CD14-positive monocyte (primary cell): ENCODE measurements at regions not wholly inside any gene's neighbourhood (a gene's known extent, or its start where the extent isn't known, plus 50 kb on each side); places are given as distances from the start of the nearest gene placed in this dataset.

Experiments
- DNase-seq, 3 donors: peaks; one replicate each; pipeline ENCODE4 v3.0.0-alpha.2; 2011 to 2022
- H2AFZ ChIP-seq: 2 replicates; pipeline ENCODE4 v1.6.0; 2012; ENCODE audit warnings: mild to moderate bottlenecking, low read depth, low read length, inconsistent platforms; ENCODE audit not compliant: insufficient read depth, poor library complexity, severe bottlenecking
- H3K27ac ChIP-seq, 2 donors: 1 replicate in 1 of 2; 2 replicates in 1 of 2; pipeline ENCODE4 v1.5.1; 2012 to 2013; ENCODE audit warnings: low read length in 2 of 2, control low read depth in 1 of 2, inconsistent platforms in 1 of 2, low read depth in 1 of 2, mild to moderate bottlenecking in 1 of 2
- H3K27me3 ChIP-seq, 2 donors: one replicate each; pipeline versions ENCODE4 v1.6.0 to v1.6.1; 2011 to 2013; ENCODE audit warnings: low read length in 2 of 2; ENCODE audit not compliant: control insufficient read depth in 2 of 2, insufficient read depth in 2 of 2
- H3K36me3 ChIP-seq, 2 donors: replicated peaks in 1 of 2; 1 replicate in 1 of 2; 2 replicates in 1 of 2; pipeline versions ENCODE4 v1.5.1 to v1.6.1; 2012 to 2013; ENCODE audit warnings: low read length in 2 of 2, control low read depth in 1 of 2, inconsistent platforms in 1 of 2, mild to moderate bottlenecking in 1 of 2; ENCODE audit not compliant: insufficient read depth in 2 of 2, control insufficient read depth in 1 of 2
- H3K4me1 ChIP-seq, 2 donors: 1 replicate in 1 of 2; 2 replicates in 1 of 2; pipeline versions ENCODE4 v1.5.1 to v1.6.1; 2012 to 2013; ENCODE audit warnings: low read length in 2 of 2, control low read depth in 1 of 2, inconsistent platforms in 1 of 2, mild to moderate bottlenecking in 1 of 2, moderate library complexity in 1 of 2; ENCODE audit not compliant: insufficient read depth in 2 of 2, control insufficient read depth in 1 of 2
- H3K4me2 ChIP-seq: replicated peaks from 2 replicates; pipeline ENCODE3; 2012; ENCODE audit warnings: low read length, moderate library complexity, mild to moderate bottlenecking; ENCODE audit not compliant: poor library complexity, severe bottlenecking; ENCODE audit errors: extremely low read depth
- H3K4me3 ChIP-seq, 3 experiments: fragments of 200-600 bp in 1 of 3; sonication (generic) in 1 of 3; replicated peaks in 1 of 3; 1 replicate in 2 of 3; 2 replicates in 1 of 3; pipeline ENCODE4 v1.5.1; 2011 to 2013; ENCODE audit warnings: low read length in 3 of 3, mild to moderate bottlenecking in 3 of 3, control low read depth in 2 of 3, low read depth in 2 of 3, inconsistent platforms in 1 of 3, moderate library complexity in 1 of 3
- H3K79me2 ChIP-seq: 2 replicates; pipeline ENCODE4 v1.6.0; 2012; ENCODE audit warnings: mild to moderate bottlenecking, control low read depth, inconsistent platforms, low read length, moderate library complexity; ENCODE audit not compliant: insufficient read depth
- H3K9ac ChIP-seq: 2 replicates; pipeline ENCODE4 v1.6.0; 2017; ENCODE audit warnings: low read length, mild to moderate bottlenecking; ENCODE audit not compliant: insufficient read depth, poor library complexity, severe bottlenecking
- H3K9me3 ChIP-seq, 2 donors: replicated peaks in 1 of 2; 1 replicate in 1 of 2; 2 replicates in 1 of 2; pipeline versions ENCODE4 v1.5.1 to v1.6.1; 2012 to 2013; ENCODE audit warnings: low read length in 2 of 2, control low read depth in 1 of 2; ENCODE audit not compliant: control insufficient read depth in 1 of 2, insufficient read depth in 1 of 2
- H4K20me1 ChIP-seq: 2 replicates; pipeline ENCODE4 v1.6.0; 2012; ENCODE audit warnings: mild to moderate bottlenecking, low read length, control low read depth, moderate library complexity; ENCODE audit not compliant: insufficient read depth
- H3K27ac Mint-ChIP-seq, 7 donors: one replicate each; pipeline ENCODE4 v1.8.0; 2020; ENCODE audit warnings: mild to moderate bottlenecking in 7 of 7, mixed read lengths in 7 of 7, moderate library complexity in 6 of 7, inconsistent platforms in 2 of 7
- H3K27me3 Mint-ChIP-seq, 3 donors: one replicate each; pipeline ENCODE4 v1.8.0; 2021 to 2022; ENCODE audit warnings: low read depth in 3 of 3, mild to moderate bottlenecking in 3 of 3, mixed read lengths in 3 of 3, moderate library complexity in 3 of 3, inconsistent platforms in 1 of 3
- H3K36me3 Mint-ChIP-seq, 2 donors: one replicate each; pipeline ENCODE4 v1.8.0; 2020; ENCODE audit warnings: mixed read lengths in 2 of 2, inconsistent platforms in 1 of 2, mild to moderate bottlenecking in 1 of 2
- H3K4me1 Mint-ChIP-seq: one replicate; pipeline ENCODE4 v1.8.0; 2020; ENCODE audit warnings: mild to moderate bottlenecking, mixed read lengths
- H3K4me3 Mint-ChIP-seq, 2 donors: one replicate each; pipeline ENCODE4 v1.8.0; 2020; ENCODE audit warnings: mild to moderate bottlenecking in 2 of 2, mixed read lengths in 2 of 2, moderate library complexity in 1 of 2
- H3K9me3 Mint-ChIP-seq, 7 donors: one replicate each; pipeline ENCODE4 v1.8.0; 2020 to 2022; ENCODE audit warnings: mixed read lengths in 7 of 7, mild to moderate bottlenecking in 6 of 7, moderate library complexity in 6 of 7, inconsistent platforms in 2 of 7
- CTCF ChIP-seq: fragments of 200-600 bp; IDR thresholded peaks from one replicate; pipeline ENCODE4 v1.8.0; 2022; ENCODE audit warnings: antibody characterized with exemption, mild to moderate bottlenecking
- WGBS: methylation state at CpG from one replicate; pipeline ENCODE4 v1.1.5; 2013; ENCODE audit warnings: missing lambda C conversion rate; ENCODE audit not compliant: insufficient coverage; 5-methylcytosine and 5-hydroxymethylcytosine counted together
- intact Hi-C, 2 donors: fragments of 100-400 bp; cut with micrococcal nuclease; formaldehyde crosslinking; loops; one replicate each; pipeline versions ENCODE4 v1.15.0 to v1.15.1; 2023

GRCh38 chr4:23245203-23245832 lies 552.6 kb downstream of the GBA3 start:
- DNase-seq: no peak
- no peak for TF ChIP-seq CTCF
- H4K20me1 ChIP-seq: no peaks in the 10 kb centered on the region
- WGBS: 100% methylated on average over 1 of the region's 3 CpGs
- no peak overlapping the region for H3K4me2 ChIP-seq
- Mint-ChIP-seq H3K4me1 (no peaks in the 10 kb centered on the region), H3K27me3 (no peaks in the 10 kb centered on the region), H3K36me3 (no peaks in the 10 kb centered on the region), H3K4me3 (no peak overlapping the region), H3K27ac (no peak overlapping the region), H3K9me3 (no peaks in the 10 kb centered on the region)
- no peaks in the 10 kb centered on the region for H3K9me3 ChIP-seq
- H3K4me1 ChIP-seq: no peaks in the 10 kb centered on the region
- no peak overlapping the region for H3K4me3 ChIP-seq
- H3K27me3 ChIP-seq: no peaks in the 10 kb centered on the region
- H2AFZ ChIP-seq: no peak overlapping the region
- intact Hi-C loops: no loop called here
- H3K27ac ChIP-seq: no peak overlapping the region
- no peaks in the 10 kb centered on the region for H3K36me3 ChIP-seq
- no peak overlapping the region for H3K9ac ChIP-seq
- H3K79me2 ChIP-seq: no peaks in the 10 kb centered on the region

GRCh38 chr4:23242962-23243361 lies 550.2 kb downstream of the GBA3 start:
- Histone ChIP-seq H3K36me3 (no peaks in the 10 kb centered on the region), H3K4me1 (no peaks in the 10 kb centered on the region), H3K9ac (no peak overlapping the region), H3K9me3 (no peaks in the 10 kb centered on the region), H3K27ac (no peak overlapping the region), H3K4me2 (no peak overlapping the region), H3K27me3 (no peaks in the 10 kb centered on the region), H2AFZ (no peak overlapping the region), H4K20me1 (no peaks in the 10 kb centered on the region), H3K4me3 (no peak overlapping the region), H3K79me2 (no peaks in the 10 kb centered on the region)
- no peak for DNase-seq
- H3K9me3 Mint-ChIP-seq: peaks cover 0 to 6% (median 0%) of the 10 kb centered on the region in 7 donors
- no peaks in the 10 kb centered on the region for H3K27me3 Mint-ChIP-seq
- no peak overlapping the region for H3K4me3 Mint-ChIP-seq
- no peak for TF ChIP-seq CTCF
- intact Hi-C loops: no loop called here
- peaks cover 2% of the 10 kb centered on the region for H3K4me1 Mint-ChIP-seq
- no peaks in the 10 kb centered on the region for H3K36me3 Mint-ChIP-seq
- WGBS: no CpG with 5 or more reads among the region's 2 CpGs
- no peak overlapping the region for H3K27ac Mint-ChIP-seq
